Stomach (tissue), 8 donors: ENCODE measurements at regions not wholly inside any gene's neighbourhood (a gene's known extent, or its start where the extent isn't known, plus 50 kb on each side); places are given as distances from the start of the nearest gene placed in this dataset.

Experiments
- DNase-seq, 2 donors: peaks; one replicate each; pipeline versions ENCODE4 v3.0.0 to v3.0.0-alpha.2; 2013 to 2019
- H3K27ac ChIP-seq, 5 donors: fragments of 200-600 bp in 4 of 5; sonication (generic) in 4 of 5; one replicate each; pipeline ENCODE4 v1.5.1; 2013 to 2019; ENCODE audit warnings: mild to moderate bottlenecking in 1 of 5, moderate library complexity in 1 of 5
- H3K27me3 ChIP-seq, 3 donors: fragments of 200-600 bp; sonication (generic); one replicate each; pipeline ENCODE4 v1.5.1; 2017 to 2019; ENCODE audit warnings: mixed run types in 1 of 3
- H3K36me3 ChIP-seq, 4 donors: fragments of 200-600 bp; sonication (generic); 1 replicate in 3 of 4; 2 replicates in 1 of 4; pipeline ENCODE4 v1.5.1; 2016 to 2019
- H3K4me1 ChIP-seq, 4 donors: fragments of 200-600 bp; sonication (generic); one replicate each; pipeline ENCODE4 v1.5.1; 2016 to 2019
- H3K4me3 ChIP-seq, 4 donors: fragments of 200-600 bp; sonication (generic) in 3 of 4; one replicate each; pipeline ENCODE4 v1.5.1; 2016 to 2019; ENCODE audit warnings: mild to moderate bottlenecking in 1 of 4
- H3K9me3 ChIP-seq, 4 donors: fragments of 200-600 bp; sonication (generic); one replicate each; pipeline ENCODE4 v1.5.1; 2016 to 2019
- EP300 ChIP-seq: sonication (generic); formaldehyde crosslinking; IDR thresholded peaks from one replicate; pipeline ENCODE4 v1.6.1; 2017; ENCODE audit warnings: antibody characterized with exemption
- POLR2A ChIP-seq, 4 donors: fragments of 450-650 bp; IDR thresholded peaks; one replicate each; pipeline ENCODE4 v1.6.1; 2016; ENCODE audit warnings: antibody characterized with exemption in 4 of 4, control low read depth in 2 of 4, mild to moderate bottlenecking in 1 of 4, moderate library complexity in 1 of 4
- POLR2AphosphoS5 ChIP-seq, 3 donors: sonication (generic); formaldehyde crosslinking; IDR thresholded peaks; one replicate each; pipeline ENCODE4 v1.6.1; 2016; ENCODE audit warnings: antibody characterized with exemption in 3 of 3
- WGBS, 5 donors: extraction: QIAGEN DNeasy Blood & Tissue Kit in 3 of 5; methylation state at CpG; one replicate each; pipeline versions ENCODE4 v1.1.5 to v1.1.7; 2013 to 2018; 5-methylcytosine and 5-hydroxymethylcytosine counted together
- intact Hi-C: fragments of 100-400 bp; cut with DNase I; formaldehyde crosslinking; loops from one replicate; pipeline ENCODE4 v1.15.1; 2023; ENCODE audit warnings: low total_unique reads
- TF ChIP-seq, protein P1 (sequence below), 7 experiments: fragments of 450-650 bp in 4 of 7; fragments of 200-600 bp in 3 of 7; sonication (generic) in 3 of 7; IDR thresholded peaks; one replicate each; pipeline ENCODE4 v1.5.1; 2016 to 2019; ENCODE audit warnings: antibody characterized with exemption in 7 of 7, control low read depth in 2 of 7, mild to moderate bottlenecking in 1 of 7
- donor health status: healthy with polysubstance abuse.
- donor health status: Bipolar disorder and iron deficiency.
- donor health status: healthy.

DNA sequence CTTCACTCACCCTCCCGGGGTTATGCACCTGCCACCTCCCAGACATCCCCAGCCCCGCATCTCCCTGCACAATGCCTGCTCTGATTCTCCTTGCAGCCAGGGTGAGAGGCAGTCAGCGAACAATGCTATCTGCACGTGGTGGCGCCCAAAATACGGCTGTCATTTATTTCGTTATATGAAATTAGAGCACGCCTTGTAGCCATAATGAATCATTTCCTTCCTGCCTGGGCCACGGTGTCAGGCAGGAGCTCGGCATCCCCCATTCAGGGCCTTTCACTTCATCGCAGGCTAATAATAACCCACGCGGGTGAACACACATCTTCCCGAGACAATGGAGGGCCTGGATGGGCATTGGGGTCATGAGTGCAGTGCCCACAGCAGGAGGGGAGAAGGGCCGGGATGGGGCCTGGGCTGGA, 143.8 kb upstream of the ZNF507 start:
- Histone ChIP-seq H3K27me3 (peaks cover 0 to 33% (median 0%) of the 10 kb centered on the region in 3 donors), H3K4me1 (no peaks in the 10 kb centered on the region), H3K27ac (no peak overlapping the region), H3K36me3 (no peaks in the 10 kb centered on the region), H3K4me3 (no peak overlapping the region), H3K9me3 (no peaks in the 10 kb centered on the region)
- intact Hi-C loops: no loop called here
- DNase-seq: peak in 1 of 2 donors; percentile 24
- no peak for TF ChIP-seq POLR2AphosphoS5 (IDR thresholded peaks at IDR 0.05)
- TF ChIP-seq POLR2A (IDR thresholded peaks at IDR 0.05): no peak
- no peak for TF ChIP-seq EP300
- TF ChIP-seq, protein P1, sequence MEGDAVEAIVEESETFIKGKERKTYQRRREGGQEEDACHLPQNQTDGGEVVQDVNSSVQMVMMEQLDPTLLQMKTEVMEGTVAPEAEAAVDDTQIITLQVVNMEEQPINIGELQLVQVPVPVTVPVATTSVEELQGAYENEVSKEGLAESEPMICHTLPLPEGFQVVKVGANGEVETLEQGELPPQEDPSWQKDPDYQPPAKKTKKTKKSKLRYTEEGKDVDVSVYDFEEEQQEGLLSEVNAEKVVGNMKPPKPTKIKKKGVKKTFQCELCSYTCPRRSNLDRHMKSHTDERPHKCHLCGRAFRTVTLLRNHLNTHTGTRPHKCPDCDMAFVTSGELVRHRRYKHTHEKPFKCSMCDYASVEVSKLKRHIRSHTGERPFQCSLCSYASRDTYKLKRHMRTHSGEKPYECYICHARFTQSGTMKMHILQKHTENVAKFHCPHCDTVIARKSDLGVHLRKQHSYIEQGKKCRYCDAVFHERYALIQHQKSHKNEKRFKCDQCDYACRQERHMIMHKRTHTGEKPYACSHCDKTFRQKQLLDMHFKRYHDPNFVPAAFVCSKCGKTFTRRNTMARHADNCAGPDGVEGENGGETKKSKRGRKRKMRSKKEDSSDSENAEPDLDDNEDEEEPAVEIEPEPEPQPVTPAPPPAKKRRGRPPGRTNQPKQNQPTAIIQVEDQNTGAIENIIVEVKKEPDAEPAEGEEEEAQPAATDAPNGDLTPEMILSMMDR (IDR thresholded peaks at IDR 0.05): no peak
- 51 to 62% (median 55%) methylated on average over 14 to 15 of the region's 15 CpGs for WGBS, 5 donors

DNA sequence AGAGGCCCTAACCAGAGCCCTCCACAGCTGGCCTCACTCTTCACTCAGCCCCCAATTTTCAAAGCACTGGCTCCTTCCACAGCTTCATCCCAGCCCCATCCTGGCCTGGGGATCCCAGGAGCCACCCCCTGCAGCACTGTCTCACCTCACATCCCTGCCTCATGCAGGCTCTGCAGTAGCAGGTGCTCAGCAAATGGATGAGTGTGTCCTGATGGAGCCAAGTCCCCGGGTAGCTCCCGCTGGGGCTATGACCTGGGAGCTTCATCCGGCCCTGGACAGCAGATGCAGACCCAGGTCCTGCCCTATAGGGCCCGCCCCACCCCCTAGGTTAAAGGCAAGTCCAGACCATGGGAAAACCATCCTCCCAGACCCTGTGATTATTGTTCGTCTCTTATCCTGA, 143.2 kb upstream of the ZNF507 start:
- 74 to 91% (median 86%) methylated on average over 5 of the region's 5 CpGs for WGBS, 5 donors
- H3K27me3 ChIP-seq: peaks cover 0 to 27% (median 0%) of the 10 kb centered on the region in 3 donors
- H3K4me1 ChIP-seq: no peaks in the 10 kb centered on the region
- H3K9me3 ChIP-seq: no peaks in the 10 kb centered on the region
- no peaks in the 10 kb centered on the region for H3K36me3 ChIP-seq
- no peak overlapping the region for H3K27ac ChIP-seq
- no peak for TF ChIP-seq POLR2A (IDR thresholded peaks at IDR 0.05)
- TF ChIP-seq, protein P1 (IDR thresholded peaks at IDR 0.05): no peak
- no peak for TF ChIP-seq POLR2AphosphoS5 (IDR thresholded peaks at IDR 0.05)
- no peak for TF ChIP-seq EP300
- intact Hi-C loops: no loop called here
- DNase-seq: no peak
- no peak overlapping the region for H3K4me3 ChIP-seq

DNA sequence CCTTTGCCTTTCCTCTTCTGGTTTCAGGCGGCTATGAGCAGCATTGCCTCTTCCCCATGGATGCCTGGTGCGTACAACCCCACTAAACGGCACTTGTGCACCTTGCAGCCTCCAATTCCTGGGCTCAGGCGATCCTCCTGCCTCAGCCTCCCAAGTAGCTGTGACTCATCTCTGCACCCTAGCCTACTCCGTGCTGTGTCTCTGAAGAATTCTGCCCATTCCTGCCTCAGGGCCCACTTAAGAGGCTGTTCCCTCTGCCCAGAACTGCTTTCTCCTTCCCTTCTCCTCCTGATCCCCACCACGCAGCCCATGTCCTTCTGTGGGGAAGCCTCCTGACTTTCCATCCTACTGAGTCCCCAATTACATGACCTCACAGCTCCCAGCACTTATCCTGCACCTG, 142.2 kb upstream of the ZNF507 start:
- H3K9me3 ChIP-seq: peaks cover 0 to 4% (median 0%) of the 10 kb centered on the region in 4 donors
- H3K36me3 ChIP-seq: no peaks in the 10 kb centered on the region
- H3K27me3 ChIP-seq: peaks cover 0 to 34% (median 0%) of the 10 kb centered on the region in 3 donors
- intact Hi-C loops: no loop called here
- TF ChIP-seq POLR2AphosphoS5 (IDR thresholded peaks at IDR 0.05) (no peak), EP300 (no peak), POLR2A (IDR thresholded peaks at IDR 0.05) (no peak)
- TF ChIP-seq, protein P1 (IDR thresholded peaks at IDR 0.05): no peak
- no peak for DNase-seq
- H3K4me3 ChIP-seq: no peak overlapping the region
- H3K4me1 ChIP-seq: no peaks in the 10 kb centered on the region
- no peak overlapping the region for H3K27ac ChIP-seq
- 91 to 96% (median 93%) methylated on average over 6 of the region's 6 CpGs for WGBS, 5 donors

DNA sequence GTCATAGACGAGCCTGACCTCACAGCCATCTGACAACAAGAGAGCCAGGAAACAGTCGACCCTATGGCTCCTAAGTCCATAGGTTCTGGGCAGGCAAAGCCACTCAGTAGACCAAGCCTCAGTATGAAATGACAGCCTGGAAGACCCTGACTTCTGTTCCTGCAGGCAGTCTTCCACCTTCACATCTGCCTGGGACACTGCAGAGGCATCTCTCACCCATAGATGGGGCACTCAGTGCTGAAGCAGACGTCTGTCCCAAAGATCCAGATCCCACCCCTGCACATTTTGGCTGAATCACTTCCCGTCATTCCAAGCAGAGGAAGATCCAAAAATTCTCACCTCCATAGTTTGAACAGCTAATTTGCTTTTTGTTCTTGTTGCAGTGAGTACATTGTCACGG, 139.3 kb upstream of the ZNF507 start:
- H3K27me3 ChIP-seq: peaks cover 0 to 37% (median 0%) of the 10 kb centered on the region in 3 donors
- H3K4me3 ChIP-seq: no peak overlapping the region
- H3K4me1 ChIP-seq: no peaks in the 10 kb centered on the region
- no peak overlapping the region for H3K27ac ChIP-seq
- H3K9me3 ChIP-seq: peaks cover 3 to 11% (median 8%) of the 10 kb centered on the region in 4 donors
- no peak for DNase-seq
- WGBS, 5 donors: 57 to 72% (median 63%) methylated on average over 5 of the region's 5 CpGs
- intact Hi-C loops: no loop called here
- TF ChIP-seq EP300: no peak
- TF ChIP-seq POLR2AphosphoS5 (IDR thresholded peaks at IDR 0.05): no peak
- H3K36me3 ChIP-seq: no peaks in the 10 kb centered on the region

DNA sequence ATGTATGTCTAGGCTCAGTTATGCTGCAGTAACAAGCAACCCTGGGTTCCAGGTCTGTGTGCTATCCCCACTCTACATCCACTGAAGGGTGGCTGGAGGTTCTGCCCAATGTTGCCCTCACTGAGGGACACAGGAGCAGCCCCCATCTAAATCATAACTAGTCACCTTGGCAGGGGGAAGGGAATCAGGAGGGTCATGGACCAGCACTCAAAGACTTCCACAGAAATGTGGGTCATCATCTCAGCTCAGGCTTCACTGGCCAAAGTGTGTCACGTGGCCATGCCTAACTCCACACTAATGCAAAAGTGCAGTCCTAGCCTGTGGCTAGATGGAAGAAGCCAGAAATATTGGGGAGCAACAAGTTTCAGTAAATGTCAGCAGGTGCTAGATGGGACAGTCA, 137.3 kb upstream of the ZNF507 start:
- Histone ChIP-seq H3K4me1 (no peaks in the 10 kb centered on the region), H3K27me3 (peaks cover 0 to 28% (median 0%) of the 10 kb centered on the region in 3 donors), H3K9me3 (peaks cover 3 to 26% (median 18%) of the 10 kb centered on the region in 4 donors), H3K27ac (no peak overlapping the region), H3K36me3 (no peaks in the 10 kb centered on the region), H3K4me3 (no peak overlapping the region)
- TF ChIP-seq EP300 (no peak), POLR2A (IDR thresholded peaks at IDR 0.05) (no peak), POLR2AphosphoS5 (IDR thresholded peaks at IDR 0.05) (no peak)
- TF ChIP-seq, protein P1 (IDR thresholded peaks at IDR 0.05): no peak
- no peak for DNase-seq
- 29 to 60% (median 45%) methylated on average over 1 of the region's 1 CpG for WGBS, 5 donors
- intact Hi-C loops: no loop called here
